ENCODE measurements at regions not wholly inside any gene's neighbourhood (a gene's known extent, or its start where the extent isn't known, plus 50 kb on each side); places are given as distances from the start of the nearest gene placed in this dataset.

- Histone ChIP-seq H3K9me2 (replicated peaks; ENCODE audit: control insufficient read depth, low read length) (no peaks in the 10 kb centered on the region), H3F3A (ENCODE audit: control insufficient read depth, insufficient read depth) (no peaks in the 10 kb centered on the region), H3K4me3 (ENCODE audit: low read length) (no peak overlapping the region), H3K27me3 (ENCODE audit: control insufficient read depth, low read length) (no peaks in the 10 kb centered on the region), H3K4me2 (ENCODE audit: low read length) (no peak overlapping the region), H3K9me3 (ENCODE audit: control insufficient read depth, insufficient read depth, low read length) (no peaks in the 10 kb centered on the region), H4K20me1 (ENCODE audit: control insufficient read depth, insufficient read depth, low read depth, low read length) (no peaks in the 10 kb centered on the region), H3K79me2 (ENCODE audit: control insufficient read depth, low read length) (no peaks in the 10 kb centered on the region), H3K36me3 (ENCODE audit: control insufficient read depth, low read length) (no peaks in the 10 kb centered on the region), H3K4me1 (ENCODE audit: control insufficient read depth, low read length) (no peaks in the 10 kb centered on the region), H3K27ac (ENCODE audit: low read depth, low read length) (no peak overlapping the region)
- TF ChIP-seq EZH2phosphoT487 (IDR thresholded peaks at IDR 0.05; ENCODE audit: borderline replicate concordance, low read length) (no peak), CTCF (IDR thresholded peaks at IDR 0.05; ENCODE audit: low read depth, low read length, poor library complexity, severe bottlenecking) (no peak)
Measured at GRCh38 chr9:96029722-96030530, 154.4 kb downstream of the ERCC6L2 start.

- Histone ChIP-seq H4K20me1 (ENCODE audit: control insufficient read depth, insufficient read depth, low read depth, low read length) (no peaks in the 10 kb centered on the region), H3F3A (ENCODE audit: control insufficient read depth, insufficient read depth) (no peaks in the 10 kb centered on the region), H3K27me3 (ENCODE audit: control insufficient read depth, low read length) (peaks cover 19% of the 10 kb centered on the region), H3K27ac (ENCODE audit: low read depth, low read length) (no peak overlapping the region), H3K9me2 (replicated peaks; ENCODE audit: control insufficient read depth, low read length) (no peaks in the 10 kb centered on the region), H3K4me2 (ENCODE audit: low read length) (no peak overlapping the region), H3K4me1 (ENCODE audit: control insufficient read depth, low read length) (no peaks in the 10 kb centered on the region), H3K79me2 (ENCODE audit: control insufficient read depth, low read length) (no peaks in the 10 kb centered on the region), H3K4me3 (ENCODE audit: low read length) (no peak overlapping the region), H3K36me3 (ENCODE audit: control insufficient read depth, low read length) (no peaks in the 10 kb centered on the region), H3K9me3 (ENCODE audit: control insufficient read depth, insufficient read depth, low read length) (no peaks in the 10 kb centered on the region)
- TF ChIP-seq EZH2phosphoT487 (IDR thresholded peaks at IDR 0.05; ENCODE audit: borderline replicate concordance, low read length) (no peak), CTCF (IDR thresholded peaks at IDR 0.05; ENCODE audit: low read depth, low read length, poor library complexity, severe bottlenecking) (no peak)
Measured at GRCh38 chr9:96027251-96028131, 152.0 kb downstream of the ERCC6L2 start.

- H3F3A ChIP-seq (ENCODE audit: control insufficient read depth, insufficient read depth): no peaks in the 10 kb centered on the region
- H3K27me3 ChIP-seq (ENCODE audit: control insufficient read depth, low read length): peaks cover 27% of the 10 kb centered on the region
- H3K79me2 ChIP-seq (ENCODE audit: control insufficient read depth, low read length): no peaks in the 10 kb centered on the region
- no peak overlapping the region for H3K4me3 ChIP-seq (ENCODE audit: low read length)
- no peaks in the 10 kb centered on the region for H3K4me1 ChIP-seq (ENCODE audit: control insufficient read depth, low read length)
- no peak overlapping the region for H3K4me2 ChIP-seq (ENCODE audit: low read length)
- H3K27ac ChIP-seq (ENCODE audit: low read depth, low read length): no peak overlapping the region
- H3K9me3 ChIP-seq (ENCODE audit: control insufficient read depth, insufficient read depth, low read length): no peaks in the 10 kb centered on the region
- H3K9me2 ChIP-seq (replicated peaks; ENCODE audit: control insufficient read depth, low read length): no peaks in the 10 kb centered on the region
- H3K36me3 ChIP-seq (ENCODE audit: control insufficient read depth, low read length): no peaks in the 10 kb centered on the region
- no peak for TF ChIP-seq EZH2phosphoT487 (IDR thresholded peaks at IDR 0.05; ENCODE audit: borderline replicate concordance, low read length)
- no peak for TF ChIP-seq CTCF (IDR thresholded peaks at IDR 0.05; ENCODE audit: low read depth, low read length, poor library complexity, severe bottlenecking)
- no peaks in the 10 kb centered on the region for H4K20me1 ChIP-seq (ENCODE audit: control insufficient read depth, insufficient read depth, low read depth, low read length)
Measured at GRCh38 chr9:96026655-96027213, 151.2 kb downstream of the ERCC6L2 start.

Data from DOHH2 (cell line).